ENCODE measurements at regions not wholly inside any gene's neighbourhood (a gene's known extent, or its start where the extent isn't known, plus 50 kb on each side); places are given as distances from the start of the nearest gene placed in this dataset.
"Not testable (repeated sequence)": the region's sequence is repeated elsewhere in the genome, so short reads cannot be mapped to it uniquely, and the experiment has no call there.

GRCh38 chr2:125259451-125259850 is 1234.4 kb downstream of the CNTNAP5 start:
- Histone ChIP-seq H3K79me2 (ENCODE audit: insufficient read depth, low read length) (no peaks in the 10 kb centered on the region), H3K9me2 (replicated peaks; ENCODE audit: low read depth, low read length) (no peaks in the 10 kb centered on the region), H3F3A (ENCODE audit: low read depth) (no peaks in the 10 kb centered on the region), H3K4me1 (ENCODE audit: insufficient read depth, low read length, poor library complexity, severe bottlenecking) (no peaks in the 10 kb centered on the region), H2AFZ (ENCODE audit: low read length) (no peak overlapping the region), H4K20me1 (ENCODE audit: insufficient read depth, low read length, poor library complexity, severe bottlenecking) (no peaks in the 10 kb centered on the region), H3K4me2 (ENCODE audit: low read depth, low read length, poor library complexity, severe bottlenecking) (no peak overlapping the region), H3K4me3 (ENCODE audit: low read length, poor library complexity, severe bottlenecking) (no peak overlapping the region), H3K9me3 (ENCODE audit: insufficient read depth, low read depth, low read length) (no peaks in the 10 kb centered on the region), H3K9ac (ENCODE audit: low read depth, low read length, poor library complexity, severe bottlenecking) (no peak overlapping the region), H3K27me3 (ENCODE audit: insufficient read depth, low read length, poor library complexity, severe bottlenecking) (no peaks in the 10 kb centered on the region), H3K36me3 (ENCODE audit: insufficient read depth, low read length) (no peaks in the 10 kb centered on the region)
- TF ChIP-seq EZH2phosphoT487 (IDR thresholded peaks at IDR 0.05; ENCODE audit: borderline replicate concordance) (no peak), CTCF (conservative IDR thresholded peaks at IDR 0.05; ENCODE audit: low read length) (no peak)

- H4K20me1 ChIP-seq (ENCODE audit: insufficient read depth, low read length, poor library complexity, severe bottlenecking); H3K9me3 ChIP-seq (ENCODE audit: insufficient read depth, low read depth, low read length); H3K36me3 ChIP-seq (ENCODE audit: insufficient read depth, low read length); H3K4me1 ChIP-seq (ENCODE audit: insufficient read depth, low read length, poor library complexity, severe bottlenecking); H3K4me3 ChIP-seq (ENCODE audit: low read length, poor library complexity, severe bottlenecking); H2AFZ ChIP-seq (ENCODE audit: low read length); H3K4me2 ChIP-seq (ENCODE audit: low read depth, low read length, poor library complexity, severe bottlenecking); H3K9me2 ChIP-seq (replicated peaks; ENCODE audit: low read depth, low read length); H3K27me3 ChIP-seq (ENCODE audit: insufficient read depth, low read length, poor library complexity, severe bottlenecking); H3K9ac ChIP-seq (ENCODE audit: low read depth, low read length, poor library complexity, severe bottlenecking); H3F3A ChIP-seq (ENCODE audit: low read depth); H3K79me2 ChIP-seq (ENCODE audit: insufficient read depth, low read length): not testable (repeated sequence)
These were observed 1235.4 kb downstream of the CNTNAP5 start for GRCh38 chr2:125260366-125260930.

- Histone ChIP-seq H3K9me3 (ENCODE audit: insufficient read depth, low read depth, low read length) (no peaks in the 10 kb centered on the region), H3K36me3 (ENCODE audit: insufficient read depth, low read length) (no peaks in the 10 kb centered on the region), H3K9me2 (replicated peaks; ENCODE audit: low read depth, low read length) (no peaks in the 10 kb centered on the region), H3K9ac (ENCODE audit: low read depth, low read length, poor library complexity, severe bottlenecking) (no peak overlapping the region), H4K20me1 (ENCODE audit: insufficient read depth, low read length, poor library complexity, severe bottlenecking) (no peaks in the 10 kb centered on the region), H3F3A (ENCODE audit: low read depth) (no peaks in the 10 kb centered on the region), H3K4me3 (ENCODE audit: low read length, poor library complexity, severe bottlenecking) (no peak overlapping the region), H3K4me2 (ENCODE audit: low read depth, low read length, poor library complexity, severe bottlenecking) (no peak overlapping the region), H3K27me3 (ENCODE audit: insufficient read depth, low read length, poor library complexity, severe bottlenecking) (no peaks in the 10 kb centered on the region), H3K79me2 (ENCODE audit: insufficient read depth, low read length) (no peaks in the 10 kb centered on the region), H3K4me1 (ENCODE audit: insufficient read depth, low read length, poor library complexity, severe bottlenecking) (no peaks in the 10 kb centered on the region), H2AFZ (ENCODE audit: low read length) (no peak overlapping the region)
- no peak for TF ChIP-seq CTCF (conservative IDR thresholded peaks at IDR 0.05; ENCODE audit: low read length)
- no peak for TF ChIP-seq EZH2phosphoT487 (IDR thresholded peaks at IDR 0.05; ENCODE audit: borderline replicate concordance)
These were observed 1239.4 kb downstream of the CNTNAP5 start for GRCh38 chr2:125264453-125264852.

GRCh38 chr2:125267683-125268082 is 1242.6 kb downstream of the CNTNAP5 start:
- H3K4me3 ChIP-seq (ENCODE audit: low read length, poor library complexity, severe bottlenecking), result no peak overlapping the region
- no peak overlapping the region for H3K4me2 ChIP-seq (ENCODE audit: low read depth, low read length, poor library complexity, severe bottlenecking)
- H2AFZ ChIP-seq (ENCODE audit: low read length), result no peak overlapping the region
- H4K20me1 ChIP-seq (ENCODE audit: insufficient read depth, low read length, poor library complexity, severe bottlenecking), result no peaks in the 10 kb centered on the region
- no peaks in the 10 kb centered on the region for H3K9me3 ChIP-seq (ENCODE audit: insufficient read depth, low read depth, low read length)
- no peak overlapping the region for H3K9ac ChIP-seq (ENCODE audit: low read depth, low read length, poor library complexity, severe bottlenecking)
- no peaks in the 10 kb centered on the region for H3K9me2 ChIP-seq (replicated peaks; ENCODE audit: low read depth, low read length)
- no peaks in the 10 kb centered on the region for H3K27me3 ChIP-seq (ENCODE audit: insufficient read depth, low read length, poor library complexity, severe bottlenecking)
- no peaks in the 10 kb centered on the region for H3K4me1 ChIP-seq (ENCODE audit: insufficient read depth, low read length, poor library complexity, severe bottlenecking)
- H3K36me3 ChIP-seq (ENCODE audit: insufficient read depth, low read length), result no peaks in the 10 kb centered on the region
- no peak for TF ChIP-seq EZH2phosphoT487 (IDR thresholded peaks at IDR 0.05; ENCODE audit: borderline replicate concordance)
- TF ChIP-seq CTCF (conservative IDR thresholded peaks at IDR 0.05; ENCODE audit: low read length), result no peak
- H3K79me2 ChIP-seq (ENCODE audit: insufficient read depth, low read length), result no peaks in the 10 kb centered on the region
- no peaks in the 10 kb centered on the region for H3F3A ChIP-seq (ENCODE audit: low read depth)

Measured in Loucy (cell line).